ENCODE measurements at regions not wholly inside any gene's neighbourhood (a gene's known extent, or its start where the extent isn't known, plus 50 kb on each side); places are given as distances from the start of the nearest gene placed in this dataset.
"Not testable (repeated sequence)": the region's sequence is repeated elsewhere in the genome, so short reads cannot be mapped to it uniquely, and the experiment has no call there.

GRCh38 chr7:13803134-13803533 lies 186.3 kb downstream of the ETV1 start:
- no peak overlapping the region for H3K27ac ChIP-seq (ENCODE audit: insufficient read depth, low read depth, low read length)
- intact Hi-C loops (cut with micrococcal nuclease), result no loop called here
- H3K4me1 ChIP-seq (ENCODE audit: control insufficient read depth, extremely low read depth, insufficient read depth, low read length), result peaks cover 3% of the 10 kb centered on the region
- CTCF ChIA-PET, result no interaction called here
- H3K79me2 ChIP-seq (ENCODE audit: control insufficient read depth, insufficient read depth, low read length), result no peaks in the 10 kb centered on the region
- no peak for TF ChIP-seq CTCF (IDR thresholded peaks at IDR 0.05; ENCODE audit: extremely low read depth in 1 of 2, insufficient read depth in 1 of 2, low read depth in 1 of 2, low read length in 2 of 2)
- no peak for TF ChIP-seq POLR2AphosphoS5 (IDR thresholded peaks at IDR 0.05; ENCODE audit: insufficient read depth, low read depth, low read length)
- TF ChIP-seq EZH2 (IDR thresholded peaks at IDR 0.05; ENCODE audit: borderline replicate concordance, low read depth, low read length, severe bottlenecking), result no peak
- no peak for TF ChIP-seq POLR2A (IDR thresholded peaks at IDR 0.05; ENCODE audit: low read depth, low read length)
- no peak for TF ChIP-seq JUN (IDR thresholded peaks at IDR 0.05; ENCODE audit: borderline replicate concordance, insufficient read depth, insufficient read length, low read depth)
- no peak for TF ChIP-seq FOS (IDR thresholded peaks at IDR 0.05; ENCODE audit: borderline replicate concordance, insufficient read depth, low read length)
- TF ChIP-seq MYC (IDR thresholded peaks at IDR 0.05; ENCODE audit: low read depth, low read length), result no peak
- TF ChIP-seq, protein P1, sequence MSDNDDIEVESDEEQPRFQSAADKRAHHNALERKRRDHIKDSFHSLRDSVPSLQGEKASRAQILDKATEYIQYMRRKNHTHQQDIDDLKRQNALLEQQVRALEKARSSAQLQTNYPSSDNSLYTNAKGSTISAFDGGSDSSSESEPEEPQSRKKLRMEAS (IDR thresholded peaks at IDR 0.05; ENCODE audit: insufficient read depth, insufficient read length), result no peak
- TF ChIP-seq GATA2 (IDR thresholded peaks at IDR 0.05; ENCODE audit: insufficient read depth, insufficient read length, low read depth, low read length), result no peak
- FAIRE-seq, result no peak
- no peak overlapping the region for H3K4me2 ChIP-seq (ENCODE audit: insufficient read depth, low read length)
- POLR2A ChIA-PET, result no interaction called here
- H3K4me3 ChIP-seq (replicated peaks in 1 of 3; ENCODE audit: insufficient read depth in 1 of 3, low read depth in 1 of 3, low read length in 3 of 3), result no peak overlapping the region
- no peaks in the 10 kb centered on the region for H3K9me3 ChIP-seq (replicated peaks; ENCODE audit: control insufficient read depth, insufficient read depth, low read length)
- H3K9ac ChIP-seq (replicated peaks; ENCODE audit: extremely low read depth, insufficient read depth, low read length), result no peak overlapping the region
- no peaks in the 10 kb centered on the region for H3K36me3 ChIP-seq (ENCODE audit: control insufficient read depth in 2 of 2, extremely low read depth in 1 of 2, insufficient read depth in 2 of 2, low read length in 2 of 2)
- dilution Hi-C loops (cut with MboI; ENCODE audit: extremely low pct_ligation_motif_present, low sequenced_read_pairs), result no loop called here
- H4K20me1 ChIP-seq (replicated peaks; ENCODE audit: control insufficient read depth, extremely low read depth, insufficient read depth, low read length), result no peaks in the 10 kb centered on the region
- H3K9me1 ChIP-seq (replicated peaks; ENCODE audit: control insufficient read depth, extremely low read depth, insufficient read depth, low read length), result no peaks in the 10 kb centered on the region
- H2AFZ ChIP-seq (ENCODE audit: low read depth, low read length), result no peak overlapping the region
- DNase-seq (ENCODE audit: low read depth, low spot score), result no peak
- no peaks in the 10 kb centered on the region for H3K27me3 ChIP-seq (ENCODE audit: control insufficient read depth in 2 of 2, insufficient read depth in 2 of 2, low read length in 2 of 2)
- BruUV-seq (replicated peaks), result no TSS peak

- H3K4me3 ChIP-seq (replicated peaks in 1 of 3; ENCODE audit: insufficient read depth in 1 of 3, low read depth in 1 of 3, low read length in 3 of 3); H4K20me1 ChIP-seq (replicated peaks; ENCODE audit: control insufficient read depth, extremely low read depth, insufficient read depth, low read length); H3K9me1 ChIP-seq (replicated peaks; ENCODE audit: control insufficient read depth, extremely low read depth, insufficient read depth, low read length); H3K79me2 ChIP-seq (ENCODE audit: control insufficient read depth, insufficient read depth, low read length); BruUV-seq (replicated peaks); H3K27ac ChIP-seq (ENCODE audit: insufficient read depth, low read depth, low read length); FAIRE-seq; H3K4me1 ChIP-seq (ENCODE audit: control insufficient read depth, extremely low read depth, insufficient read depth, low read length); H3K4me2 ChIP-seq (ENCODE audit: insufficient read depth, low read length); H3K27me3 ChIP-seq (ENCODE audit: control insufficient read depth in 2 of 2, insufficient read depth in 2 of 2, low read length in 2 of 2); H3K9ac ChIP-seq (replicated peaks; ENCODE audit: extremely low read depth, insufficient read depth, low read length); CTCF ChIA-PET; H3K36me3 ChIP-seq (ENCODE audit: control insufficient read depth in 2 of 2, extremely low read depth in 1 of 2, insufficient read depth in 2 of 2, low read length in 2 of 2); POLR2A ChIA-PET; H2AFZ ChIP-seq (ENCODE audit: low read depth, low read length); dilution Hi-C loops (cut with MboI; ENCODE audit: extremely low pct_ligation_motif_present, low sequenced_read_pairs); DNase-seq (ENCODE audit: low read depth, low spot score); H3K9me3 ChIP-seq (replicated peaks; ENCODE audit: control insufficient read depth, insufficient read depth, low read length); intact Hi-C loops (cut with micrococcal nuclease): not testable (repeated sequence)
These were observed 183.2 kb downstream of the ETV1 start for GRCh38 chr7:13806089-13806867.

GRCh38 chr7:13817230-13817629 lies 172.2 kb downstream of the ETV1 start:
- H3K36me3 ChIP-seq (ENCODE audit: control insufficient read depth in 2 of 2, extremely low read depth in 1 of 2, insufficient read depth in 2 of 2, low read length in 2 of 2); H3K9ac ChIP-seq (replicated peaks; ENCODE audit: extremely low read depth, insufficient read depth, low read length); H2AFZ ChIP-seq (ENCODE audit: low read depth, low read length); H3K79me2 ChIP-seq (ENCODE audit: control insufficient read depth, insufficient read depth, low read length); H3K9me3 ChIP-seq (replicated peaks; ENCODE audit: control insufficient read depth, insufficient read depth, low read length); H3K27ac ChIP-seq (ENCODE audit: insufficient read depth, low read depth, low read length); H3K27me3 ChIP-seq (ENCODE audit: control insufficient read depth in 2 of 2, insufficient read depth in 2 of 2, low read length in 2 of 2); H3K4me3 ChIP-seq (replicated peaks in 1 of 3; ENCODE audit: insufficient read depth in 1 of 3, low read depth in 1 of 3, low read length in 3 of 3); H3K4me2 ChIP-seq (ENCODE audit: insufficient read depth, low read length); FAIRE-seq; H3K4me1 ChIP-seq (ENCODE audit: control insufficient read depth, extremely low read depth, insufficient read depth, low read length); POLR2A ChIA-PET; H4K20me1 ChIP-seq (replicated peaks; ENCODE audit: control insufficient read depth, extremely low read depth, insufficient read depth, low read length); BruUV-seq (replicated peaks); DNase-seq (ENCODE audit: low read depth, low spot score); CTCF ChIA-PET; intact Hi-C loops (cut with micrococcal nuclease); dilution Hi-C loops (cut with MboI; ENCODE audit: extremely low pct_ligation_motif_present, low sequenced_read_pairs); H3K9me1 ChIP-seq (replicated peaks; ENCODE audit: control insufficient read depth, extremely low read depth, insufficient read depth, low read length): not testable (repeated sequence)

Data from endothelial cell of umbilical vein (primary cell).